ENCODE measurements at regions not wholly inside any gene's neighbourhood (a gene's known extent, or its start where the extent isn't known, plus 50 kb on each side); places are given as distances from the start of the nearest gene placed in this dataset.

DNA sequence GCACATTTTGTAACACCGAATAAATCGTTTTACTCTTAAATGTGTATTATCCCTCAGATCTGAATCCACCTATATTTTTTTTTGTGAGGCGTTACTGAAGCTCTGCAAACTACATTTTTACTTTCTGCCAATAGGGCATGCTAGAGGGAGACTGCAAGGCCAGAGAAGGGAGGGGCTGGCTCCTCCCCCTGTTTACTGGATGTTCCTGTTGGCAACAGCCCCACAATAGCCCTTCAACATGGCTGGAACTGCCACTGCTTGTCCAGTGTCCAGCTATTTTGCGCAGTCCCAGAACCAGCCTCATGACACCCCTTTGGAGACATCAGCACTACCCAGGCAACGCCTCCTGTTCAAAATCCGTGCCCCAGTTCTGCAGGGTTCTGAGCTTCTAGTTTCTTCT is 85.4 kb upstream of the MIER3 start:
- no peak overlapping the region for H3K9ac ChIP-seq (ENCODE audit: insufficient read depth in 1 of 2, low read depth in 2 of 2, low read length in 2 of 2)
- no peaks in the 10 kb centered on the region for H3K79me2 ChIP-seq (ENCODE audit: control insufficient read depth, insufficient read depth, low read length)
- H3K36me3 ChIP-seq (ENCODE audit: control insufficient read depth, insufficient read depth, low read length): no peaks in the 10 kb centered on the region
- no peak overlapping the region for H3K4me2 ChIP-seq (ENCODE audit: insufficient read depth, low read length)
- no peaks in the 10 kb centered on the region for H3K9me3 ChIP-seq (replicated peaks; ENCODE audit: control insufficient read depth, insufficient read depth, low read depth, low read length)
- ChIA-PET CTCF (ENCODE audit: low intra/inter-chr PET ratio) (no interaction called here), POLR2A (interaction anchor here (0.5 to 1.2 kb wide), 3 partner anchors 45 to 199 kb away, joined by 3 to 4 read pairs (median 3); no protein-coding TSS in a partner anchor)
- in situ Hi-C loops (cut with MboI): no loop called here
- peaks cover 0 to 7% of the 10 kb centered on the region in 2 experiments; a peak in 4 of 5 replicates for H3K27me3 ChIP-seq (ENCODE audit: control insufficient read depth in 2 of 2, insufficient read depth in 2 of 2, low read length in 2 of 2)
- WGBS (ENCODE audit: insufficient coverage, low coverage, missing lambda C conversion rate): 4% methylated on average over 6 of the region's 6 CpGs
- DNase-seq (ENCODE audit: extremely low read depth in 1 of 4, low spot score in 3 of 4) (peak; percentile 44 to 58 (median 55)), FAIRE-seq (peak; percentile 64), ATAC-seq (peak; percentile 97)
- H4K20me1 ChIP-seq (replicated peaks; ENCODE audit: control insufficient read depth, insufficient read depth, low read length): no peaks in the 10 kb centered on the region
- intact Hi-C loops (cut with micrococcal nuclease): no loop called here
- no peak overlapping the region for H3K4me3 ChIP-seq
- no peaks in the 10 kb centered on the region for H3K9me1 ChIP-seq (ENCODE audit: control insufficient read depth, insufficient read depth, low read length)
- H2AFZ ChIP-seq (ENCODE audit: low read depth, low read length): peak overlapping the region; percentile 64
- H3K27ac ChIP-seq (ENCODE audit: extremely low read depth, low read depth, low read length): no peak overlapping the region
- BruUV-seq (replicated peaks): no TSS peak
- peaks cover 0 to 3% of the 10 kb centered on the region in 2 experiments; a peak in 2 of 5 replicates for H3K4me1 ChIP-seq (replicated peaks in 1 of 2; ENCODE audit: control insufficient read depth in 2 of 2, insufficient read depth in 2 of 2, low read length in 2 of 2)
- TF ChIP-seq CBX2 (IDR thresholded peaks at IDR 0.05; ENCODE audit: insufficient read depth, low read length, poor library complexity, severe bottlenecking) (no peak), SP2 (IDR thresholded peaks at IDR 0.05; ENCODE audit: extremely low read depth, low read depth, low read length, poor library complexity, severe bottlenecking) (no peak), ZC3H11A (IDR thresholded peaks at IDR 0.05; ENCODE audit: low read depth, low read length) (no peak), FOS (IDR thresholded peaks at IDR 0.05; ENCODE audit: extremely low read depth, insufficient read length) (no peak), YY1 (IDR thresholded peaks at IDR 0.05; ENCODE audit: borderline replicate concordance in 1 of 3, control insufficient read depth in 1 of 3, extremely low read depth in 1 of 3, insufficient read depth in 3 of 3, insufficient read length in 1 of 3, insufficient replicate concordance in 2 of 3, low read depth in 1 of 3, low read length in 2 of 3) (peak in 1 of 3 experiments; percentile 15), NFIC (IDR thresholded peaks at IDR 0.05) (no peak), TAF1 (IDR thresholded peaks at IDR 0.05; ENCODE audit: control insufficient read depth, extremely low read depth, insufficient read depth, low read length, severe bottlenecking) (no peak), SLC30A9 (CRISPR knock-in tag; IDR thresholded peaks at IDR 0.05) (no peak), SMAD4 (CRISPR knock-in tag; conservative IDR thresholded peaks at IDR 0.05) (no peak), ZNF77 (CRISPR knock-in tag; IDR thresholded peaks at IDR 0.05) (no peak), RUNX1 (IDR thresholded peaks at IDR 0.05; ENCODE audit: low read depth) (no peak), SIRT6 (IDR thresholded peaks at IDR 0.05; ENCODE audit: low read depth, low read length) (no peak), HMGN3 (IDR thresholded peaks at IDR 0.05; ENCODE audit: borderline replicate concordance, extremely low read depth, insufficient read length, low read depth, low read length) (no peak), CREM (IDR thresholded peaks at IDR 0.05; ENCODE audit: low read depth) (no peak), TCF7 (IDR thresholded peaks at IDR 0.05; ENCODE audit: borderline replicate concordance) (no peak), TEAD1 (CRISPR knock-in tag; IDR thresholded peaks at IDR 0.05) (no peak), LARP7 (IDR thresholded peaks at IDR 0.05) (no peak), RAD21 (CRISPR knock-in tag; conservative IDR thresholded peaks at IDR 0.05 in 1 of 2, IDR thresholded peaks at IDR 0.05 in 1 of 2) (peak in 1 of 2 experiments; percentile 22; a peak in 2 of 4 replicates), STAT5A (IDR thresholded peaks at IDR 0.05; ENCODE audit: borderline replicate concordance, low read length) (no peak)
- TF ChIP-seq, protein P1, sequence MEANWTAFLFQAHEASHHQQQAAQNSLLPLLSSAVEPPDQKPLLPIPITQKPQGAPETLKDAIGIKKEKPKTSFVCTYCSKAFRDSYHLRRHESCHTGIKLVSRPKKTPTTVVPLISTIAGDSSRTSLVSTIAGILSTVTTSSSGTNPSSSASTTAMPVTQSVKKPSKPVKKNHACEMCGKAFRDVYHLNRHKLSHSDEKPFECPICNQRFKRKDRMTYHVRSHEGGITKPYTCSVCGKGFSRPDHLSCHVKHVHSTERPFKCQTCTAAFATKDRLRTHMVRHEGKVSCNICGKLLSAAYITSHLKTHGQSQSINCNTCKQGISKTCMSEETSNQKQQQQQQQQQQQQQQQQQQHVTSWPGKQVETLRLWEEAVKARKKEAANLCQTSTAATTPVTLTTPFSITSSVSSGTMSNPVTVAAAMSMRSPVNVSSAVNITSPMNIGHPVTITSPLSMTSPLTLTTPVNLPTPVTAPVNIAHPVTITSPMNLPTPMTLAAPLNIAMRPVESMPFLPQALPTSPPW (CRISPR knock-in tag; IDR thresholded peaks at IDR 0.05): peak; percentile 82
